Osteocyte (in vitro differentiated cells): ENCODE measurements at regions not wholly inside any gene's neighbourhood (a gene's known extent, or its start where the extent isn't known, plus 50 kb on each side); places are given as distances from the start of the nearest gene placed in this dataset.
A peak's percentile ranks its signal among the peaks of the same experiment; 100 is the strongest.

Experiments used
- DNase-seq: peaks from one replicate; pipeline ENCODE4 v3.0.0; 2021; ENCODE audit warnings: mixed read lengths; ENCODE audit not compliant: unreplicated experiment; ENCODE audit errors: extremely low spot score
- H3K27ac Mint-ChIP-seq: one replicate; pipeline ENCODE4 v1.8.0; 2021; ENCODE audit warnings: mild to moderate bottlenecking, mixed read lengths; ENCODE audit not compliant: unreplicated experiment
- H3K27me3 Mint-ChIP-seq: one replicate; pipeline ENCODE4 v1.8.0; 2021; ENCODE audit warnings: mixed read lengths; ENCODE audit not compliant: unreplicated experiment
- H3K36me3 Mint-ChIP-seq: one replicate; pipeline ENCODE4 v1.8.0; 2021; ENCODE audit warnings: mixed read lengths; ENCODE audit not compliant: unreplicated experiment
- H3K4me1 Mint-ChIP-seq: one replicate; pipeline ENCODE4 v1.8.0; 2021; ENCODE audit warnings: mixed read lengths; ENCODE audit not compliant: unreplicated experiment
- H3K4me3 Mint-ChIP-seq: one replicate; pipeline ENCODE4 v1.8.0; 2021; ENCODE audit warnings: mild to moderate bottlenecking, moderate library complexity, mixed read lengths; ENCODE audit not compliant: unreplicated experiment
- H3K9me3 Mint-ChIP-seq: one replicate; pipeline ENCODE4 v1.8.0; 2021; ENCODE audit warnings: mixed read lengths; ENCODE audit not compliant: unreplicated experiment
- TF ChIP-seq, protein P1 (sequence below): fragments of 200-600 bp; sonication (generic); IDR thresholded peaks from 2 replicates; pipeline ENCODE4 v1.5.0; 2021; ENCODE audit warnings: antibody characterized with exemption, mild to moderate bottlenecking, moderate library complexity

DNA sequence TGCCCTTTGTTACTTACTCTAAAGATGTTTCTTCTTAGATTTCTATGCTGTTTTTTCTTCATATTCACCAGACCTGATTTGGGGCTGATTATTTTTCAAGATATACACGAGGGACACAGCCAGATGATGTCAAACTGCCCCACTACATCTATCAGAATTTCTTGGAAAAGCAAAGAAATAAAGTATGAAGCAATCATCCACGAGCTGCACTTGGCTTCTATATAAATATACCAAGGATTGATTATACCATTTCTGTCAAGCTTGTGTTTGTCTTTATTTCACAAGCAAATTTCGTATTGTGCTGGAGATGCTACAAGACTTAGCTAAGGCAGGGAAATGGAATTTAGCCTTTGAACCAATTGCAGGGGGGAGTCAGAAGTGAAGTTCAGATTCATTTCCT lies 715.1 kb upstream of the NR2F2 start:
- H3K36me3 Mint-ChIP-seq, result no peaks in the 10 kb centered on the region
- H3K27me3 Mint-ChIP-seq, result no peaks in the 10 kb centered on the region
- H3K9me3 Mint-ChIP-seq, result no peaks in the 10 kb centered on the region
- H3K27ac Mint-ChIP-seq, result no peak overlapping the region
- TF ChIP-seq, protein P1, sequence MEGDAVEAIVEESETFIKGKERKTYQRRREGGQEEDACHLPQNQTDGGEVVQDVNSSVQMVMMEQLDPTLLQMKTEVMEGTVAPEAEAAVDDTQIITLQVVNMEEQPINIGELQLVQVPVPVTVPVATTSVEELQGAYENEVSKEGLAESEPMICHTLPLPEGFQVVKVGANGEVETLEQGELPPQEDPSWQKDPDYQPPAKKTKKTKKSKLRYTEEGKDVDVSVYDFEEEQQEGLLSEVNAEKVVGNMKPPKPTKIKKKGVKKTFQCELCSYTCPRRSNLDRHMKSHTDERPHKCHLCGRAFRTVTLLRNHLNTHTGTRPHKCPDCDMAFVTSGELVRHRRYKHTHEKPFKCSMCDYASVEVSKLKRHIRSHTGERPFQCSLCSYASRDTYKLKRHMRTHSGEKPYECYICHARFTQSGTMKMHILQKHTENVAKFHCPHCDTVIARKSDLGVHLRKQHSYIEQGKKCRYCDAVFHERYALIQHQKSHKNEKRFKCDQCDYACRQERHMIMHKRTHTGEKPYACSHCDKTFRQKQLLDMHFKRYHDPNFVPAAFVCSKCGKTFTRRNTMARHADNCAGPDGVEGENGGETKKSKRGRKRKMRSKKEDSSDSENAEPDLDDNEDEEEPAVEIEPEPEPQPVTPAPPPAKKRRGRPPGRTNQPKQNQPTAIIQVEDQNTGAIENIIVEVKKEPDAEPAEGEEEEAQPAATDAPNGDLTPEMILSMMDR, result no peak
- no peak overlapping the region for H3K4me3 Mint-ChIP-seq
- no peak for DNase-seq
- H3K4me1 Mint-ChIP-seq, result peaks cover 14% of the 10 kb centered on the region

DNA sequence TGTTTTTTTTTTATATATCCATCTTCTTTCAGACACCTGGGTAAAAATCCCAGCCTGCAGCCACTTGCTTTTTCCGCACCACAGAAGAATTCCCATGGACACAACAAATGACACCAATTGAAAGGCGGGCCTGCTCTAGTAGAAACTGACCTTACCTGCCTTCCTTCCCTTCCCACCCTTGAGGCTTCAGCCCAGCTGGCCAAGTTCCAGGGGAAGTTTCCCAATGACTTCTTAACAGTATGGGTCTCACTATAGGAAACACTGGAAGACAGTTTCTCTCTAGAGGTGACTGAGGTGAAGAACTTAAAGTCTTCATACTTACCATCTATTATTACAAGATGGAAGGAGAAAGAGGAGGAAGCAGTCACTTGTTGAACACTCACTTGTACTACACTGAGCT lies 714.2 kb upstream of the NR2F2 start:
- no peak overlapping the region for H3K4me3 Mint-ChIP-seq
- peaks cover 20% of the 10 kb centered on the region for H3K4me1 Mint-ChIP-seq
- H3K27ac Mint-ChIP-seq, result no peak overlapping the region
- H3K9me3 Mint-ChIP-seq, result no peaks in the 10 kb centered on the region
- TF ChIP-seq, protein P1, result no peak
- H3K36me3 Mint-ChIP-seq, result no peaks in the 10 kb centered on the region
- H3K27me3 Mint-ChIP-seq, result no peaks in the 10 kb centered on the region
- DNase-seq, result no peak

DNA sequence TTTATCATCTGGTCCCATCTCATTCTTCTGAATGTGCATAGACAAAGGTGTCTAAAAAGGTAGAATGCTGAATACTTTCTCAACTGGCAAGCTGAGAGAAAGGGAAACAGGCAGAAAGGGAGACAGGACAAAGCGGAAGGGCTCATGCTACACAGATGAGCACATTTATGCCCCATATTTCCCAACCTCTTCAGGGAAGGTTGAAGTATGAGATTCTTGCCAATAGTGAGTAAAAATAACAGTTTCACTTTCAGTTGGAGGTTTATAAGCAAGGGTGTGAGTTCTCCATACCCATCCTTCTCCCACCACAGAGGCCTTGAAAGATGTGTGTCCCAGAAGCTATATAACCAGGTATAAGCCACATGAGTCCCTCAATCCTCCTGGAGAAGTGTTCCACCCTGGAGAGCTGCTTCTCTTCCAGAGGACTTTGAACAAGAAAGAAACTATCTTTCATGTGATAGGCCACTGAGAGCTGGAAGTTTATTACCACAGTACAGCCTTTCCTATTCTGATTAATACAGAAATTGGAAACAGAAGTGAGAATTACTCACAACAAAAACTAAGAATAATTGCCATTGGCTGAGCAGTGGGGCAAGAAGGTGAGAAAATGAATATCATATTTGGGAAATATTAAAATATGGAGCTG lies 709.4 kb upstream of the NR2F2 start:
- H3K4me1 Mint-ChIP-seq, result peaks cover 20% of the 10 kb centered on the region
- H3K4me3 Mint-ChIP-seq, result no peak overlapping the region
- peaks cover 15% of the 10 kb centered on the region for H3K9me3 Mint-ChIP-seq
- no peaks in the 10 kb centered on the region for H3K27me3 Mint-ChIP-seq
- no peak for DNase-seq
- H3K27ac Mint-ChIP-seq, result peak overlapping the region; percentile 32
- peaks cover 2% of the 10 kb centered on the region for H3K36me3 Mint-ChIP-seq
- TF ChIP-seq, protein P1, result no peak

DNA sequence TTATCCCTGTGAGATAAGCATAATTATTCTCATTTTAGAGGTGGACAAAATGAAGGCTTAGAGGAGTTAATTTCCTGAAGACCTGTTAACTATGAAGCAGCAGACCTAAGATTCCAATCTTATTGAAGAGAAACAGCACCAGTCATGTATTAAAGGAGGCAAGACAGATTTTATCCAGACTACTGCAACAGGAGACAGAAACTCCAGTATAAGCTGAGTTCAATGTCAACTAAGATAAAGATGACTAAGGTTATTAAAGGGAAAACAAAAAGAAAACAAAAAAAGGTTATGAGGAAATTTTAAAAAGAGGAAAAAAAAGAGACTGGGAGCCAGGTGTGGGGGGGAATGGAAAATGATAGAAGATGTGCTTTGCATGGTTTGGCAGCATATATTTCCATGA lies 707.7 kb upstream of the NR2F2 start:
- Mint-ChIP-seq H3K4me3 (no peak overlapping the region), H3K9me3 (peaks cover 15% of the 10 kb centered on the region), H3K36me3 (peaks cover 2% of the 10 kb centered on the region), H3K27me3 (no peaks in the 10 kb centered on the region), H3K27ac (no peak overlapping the region), H3K4me1 (peaks cover 31% of the 10 kb centered on the region)
- DNase-seq, result no peak
- TF ChIP-seq, protein P1, result no peak

DNA sequence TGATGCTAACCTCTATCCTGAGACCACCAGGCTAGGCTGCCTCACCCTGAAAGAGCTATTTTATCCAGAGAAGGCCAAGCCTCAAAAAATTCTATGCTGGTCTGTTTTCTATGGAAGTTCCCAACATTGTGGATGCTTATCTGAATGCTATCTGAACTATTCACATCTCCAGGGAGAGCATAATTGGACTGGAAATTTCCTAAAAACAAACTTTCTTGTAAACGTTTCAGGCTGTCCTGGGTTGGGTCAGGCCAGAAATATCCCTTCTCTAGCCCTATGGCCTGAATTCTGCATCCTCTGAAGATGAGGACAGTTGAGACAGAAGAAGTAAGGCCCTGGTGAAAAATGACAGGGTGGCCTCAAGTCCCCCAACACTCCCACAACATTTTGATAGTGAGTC lies 706.4 kb upstream of the NR2F2 start:
- no peak overlapping the region for H3K4me3 Mint-ChIP-seq
- TF ChIP-seq, protein P1, result no peak
- DNase-seq, result no peak
- peaks cover 15% of the 10 kb centered on the region for H3K9me3 Mint-ChIP-seq
- no peaks in the 10 kb centered on the region for H3K27me3 Mint-ChIP-seq
- H3K36me3 Mint-ChIP-seq, result peaks cover 2% of the 10 kb centered on the region
- no peak overlapping the region for H3K27ac Mint-ChIP-seq
- peaks cover 31% of the 10 kb centered on the region for H3K4me1 Mint-ChIP-seq
